H1 (cell line): ENCODE measurements at regions not wholly inside any gene's neighbourhood (a gene's known extent, or its start where the extent isn't known, plus 50 kb on each side); places are given as distances from the start of the nearest gene placed in this dataset.

Source experiments
- CTCF ChIA-PET: fragments of 300-600 bp; sonication (Branson Sonifier 250); formaldehyde crosslinking; loops from one replicate; lab custom pipeline; 2021; ENCODE audit not compliant: partially characterized antibody; lab: Charles Lee
- POLR2A ChIA-PET: fragments of 300-600 bp; sonication (Branson Sonifier 250); formaldehyde crosslinking; loops from one replicate; lab custom pipeline; 2021; ENCODE audit warnings: inconsistent platforms; ENCODE audit not compliant: partially characterized antibody; lab: Charles Lee
- DNase-seq, 2 experiments: peaks; one replicate each; pipeline versions ENCODE4 v3.0.0 to v3.0.0-alpha.2; 2010 to 2022; ENCODE audit warnings: low spot score in 2 of 2, low read depth in 1 of 2, mixed read lengths in 1 of 2
- FAIRE-seq: peaks from 2 replicates; lab custom pipeline; 2011; peaks lifted over from hg19 to GRCh38; lab: Jason Lieb, UNC
- H2AFZ ChIP-seq: 2 replicates; pipeline ENCODE4 v1.8.1; 2012; ENCODE audit warnings: low read length, inconsistent platforms
- H2AK5ac ChIP-seq: 2 replicates; pipeline ENCODE4 v1.6.1; 2013; ENCODE audit warnings: low read depth, low read length
- H2BK120ac ChIP-seq: replicated peaks from 2 replicates; pipeline ENCODE3; 2013; ENCODE audit warnings: low read depth, low read length, inconsistent platforms
- H2BK12ac ChIP-seq: 2 replicates; pipeline ENCODE4 v1.6.1; 2013; ENCODE audit warnings: low read depth, low read length
- H2BK15ac ChIP-seq: 2 replicates; pipeline ENCODE4 v1.6.1; 2013; ENCODE audit warnings: low read length
- H2BK20ac ChIP-seq: 2 replicates; pipeline ENCODE4 v1.6.1; 2013; ENCODE audit warnings: low read length
- H2BK5ac ChIP-seq: 2 replicates; pipeline ENCODE4 v1.6.1; 2013; ENCODE audit warnings: low read depth, low read length
- H3K14ac ChIP-seq: 2 replicates; pipeline ENCODE4 v1.6.1; 2013; ENCODE audit warnings: inconsistent platforms; ENCODE audit not compliant: insufficient read length
- H3K18ac ChIP-seq: 2 replicates; pipeline ENCODE4 v1.6.1; 2013; ENCODE audit warnings: low read length; ENCODE audit errors: extremely low read depth
- H3K23ac ChIP-seq: 2 replicates; pipeline ENCODE4 v1.6.1; 2013; ENCODE audit warnings: inconsistent platforms; ENCODE audit not compliant: insufficient read length
- H3K23me2 ChIP-seq: 2 replicates; pipeline ENCODE4 v1.6.1; 2013; ENCODE audit warnings: low read depth, low read length
- H3K27ac ChIP-seq: 2 replicates; pipeline ENCODE4 v1.6.1; 2011; ENCODE audit warnings: low read depth, low read length, inconsistent platforms
- H3K27me3 ChIP-seq, 4 experiments: replicated peaks in 1 of 4; 1 replicate in 1 of 4; 2 replicates in 3 of 4; pipeline versions ENCODE4 v1.6.1 to v1.8.1; 2011 to 2013; ENCODE audit warnings: low read length in 3 of 4, mild to moderate bottlenecking in 3 of 4, inconsistent platforms in 2 of 4, mixed read lengths in 2 of 4, moderate library complexity in 1 of 4; ENCODE audit not compliant: control insufficient read depth in 3 of 4, insufficient read depth in 3 of 4; ENCODE audit errors: extremely low read depth in 1 of 4
- H3K36me3 ChIP-seq, 4 experiments: 2 replicates each; pipeline versions ENCODE4 v1.6.1 to v1.8.1; 2011 to 2013; ENCODE audit warnings: mild to moderate bottlenecking in 4 of 4, low read length in 3 of 4, moderate library complexity in 2 of 4, control low read depth in 1 of 4, inconsistent platforms in 1 of 4; ENCODE audit not compliant: insufficient read depth in 4 of 4, control insufficient read depth in 2 of 4
- H3K4ac ChIP-seq: replicated peaks from 2 replicates; pipeline ENCODE3; 2013; ENCODE audit warnings: low read length, low read depth, mixed read lengths, inconsistent platforms; ENCODE audit not compliant: insufficient read length
- H3K4me1 ChIP-seq, 4 experiments: replicated peaks in 1 of 4; 1 replicate in 1 of 4; 2 replicates in 3 of 4; pipeline versions ENCODE4 v1.6.1 to v1.8.1; 2011 to 2013; ENCODE audit warnings: low read length in 3 of 4, inconsistent platforms in 2 of 4, mixed read lengths in 1 of 4; ENCODE audit not compliant: insufficient read depth in 4 of 4, control insufficient read depth in 3 of 4
- H3K4me2 ChIP-seq, 2 experiments: 2 replicates each; pipeline versions ENCODE4 v1.6.1 to v1.8.1; 2011 to 2013; ENCODE audit warnings: low read depth in 2 of 2, low read length in 2 of 2, control low read depth in 1 of 2, inconsistent platforms in 1 of 2, mild to moderate bottlenecking in 1 of 2; ENCODE audit not compliant: insufficient read depth in 1 of 2
- H3K4me3 ChIP-seq, 4 experiments: fragments of 200-600, 300-600 bp in 1 of 4; sonication (generic), shearing (Covaris generic), sonication (Bioruptor Twin) in 1 of 4; 2 replicates each; pipeline versions ENCODE4 v1.5.1 to v1.8.1; 2011 to 2016; ENCODE audit warnings: low read length in 4 of 4, low read depth in 3 of 4, control low read depth in 2 of 4, inconsistent platforms in 2 of 4, mild to moderate bottlenecking in 2 of 4, mixed read lengths in 1 of 4, moderate library complexity in 1 of 4; ENCODE audit not compliant: insufficient read depth in 2 of 4; ENCODE audit errors: extremely low read depth in 1 of 4
- H3K56ac ChIP-seq: replicated peaks from 2 replicates; pipeline ENCODE3; 2013; ENCODE audit warnings: low read depth, mild to moderate bottlenecking, mixed read lengths, low read length, inconsistent platforms; ENCODE audit not compliant: insufficient read length
- H3K79me1 ChIP-seq: 2 replicates; pipeline ENCODE4 v1.6.1; 2013; ENCODE audit warnings: low read depth, low read length, control low read depth
- H3K79me2 ChIP-seq, 2 experiments: 2 replicates each; pipeline versions ENCODE4 v1.6.1 to v1.8.1; 2012 to 2013; ENCODE audit warnings: low read length in 2 of 2, mild to moderate bottlenecking in 2 of 2, inconsistent platforms in 1 of 2; ENCODE audit not compliant: insufficient read depth in 2 of 2, control insufficient read depth in 1 of 2
- H3K9ac ChIP-seq, 4 experiments: replicated peaks in 1 of 4; 1 replicate in 1 of 4; 2 replicates in 3 of 4; pipeline versions ENCODE4 v1.6.1 to v1.8.1; 2011 to 2013; ENCODE audit warnings: low read depth in 3 of 4, low read length in 3 of 4, control low read depth in 2 of 4, mild to moderate bottlenecking in 2 of 4, moderate library complexity in 2 of 4, inconsistent platforms in 1 of 4; ENCODE audit errors: extremely low read depth in 1 of 4
- H3K9me3 ChIP-seq, 2 experiments: 2 replicates each; pipeline versions ENCODE4 v1.6.1 to v1.8.1; 2012 to 2013; ENCODE audit warnings: mild to moderate bottlenecking in 2 of 2, moderate library complexity in 2 of 2, control low read depth in 1 of 2, inconsistent platforms in 1 of 2, low read depth in 1 of 2, low read length in 1 of 2, mixed read lengths in 1 of 2; ENCODE audit not compliant: insufficient read depth in 2 of 2
- H4K20me1 ChIP-seq, 2 experiments: replicated peaks in 1 of 2; 2 replicates each; pipeline versions ENCODE3 to v1.8.1; 2011 to 2013; ENCODE audit warnings: inconsistent platforms in 2 of 2, low read length in 2 of 2, mild to moderate bottlenecking in 1 of 2; ENCODE audit not compliant: insufficient read depth in 2 of 2, control insufficient read depth in 1 of 2
- H4K5ac ChIP-seq: 2 replicates; pipeline ENCODE4 v1.6.1; 2013; ENCODE audit warnings: low read length, low read depth, mixed read lengths, inconsistent platforms; ENCODE audit not compliant: insufficient read length
- H4K8ac ChIP-seq: 2 replicates; pipeline ENCODE4 v1.8.0; 2013; ENCODE audit warnings: mild to moderate bottlenecking, moderate library complexity, low read length, inconsistent platforms; ENCODE audit not compliant: insufficient read depth; ENCODE audit errors: extremely low read depth
- H4K91ac ChIP-seq: replicated peaks from 2 replicates; pipeline ENCODE3; 2013; ENCODE audit warnings: low read length, mixed read lengths, inconsistent platforms; ENCODE audit not compliant: insufficient read length
- ASH2L ChIP-seq: fragments of 200-600, 300-600 bp; sonication (generic); IDR thresholded peaks from one replicate; pipeline ENCODE4 v1.7.1; 2017; ENCODE audit warnings: low read length
- BCL11A ChIP-seq, 2 experiments: IDR thresholded peaks; one replicate each; pipeline ENCODE4 v1.6.1; 2011; ENCODE audit warnings: low read depth in 2 of 2, low read length in 2 of 2, mild to moderate bottlenecking in 2 of 2
- EP300 ChIP-seq, 2 experiments: IDR thresholded peaks; 1 replicate in 1 of 2; 2 replicates in 1 of 2; pipeline ENCODE4 v1.6.1; 2011 to 2012; ENCODE audit warnings: low read depth in 2 of 2, low read length in 2 of 2, mild to moderate bottlenecking in 2 of 2, borderline replicate concordance in 1 of 2, inconsistent platforms in 1 of 2, moderate library complexity in 1 of 2
- HDAC6 ChIP-seq: IDR thresholded peaks from one replicate; pipeline ENCODE4 v1.7.1; 2012; ENCODE audit warnings: low read depth, mild to moderate bottlenecking, inconsistent platforms, low read length, moderate library complexity
- NRF1 ChIP-seq: IDR thresholded peaks from 2 replicates; pipeline ENCODE4 v1.6.1; 2011; ENCODE audit warnings: mild to moderate bottlenecking, low read depth, low read length, improper control_type of control experiment
- WGBS, 2 experiments: shearing (Covaris generic) in 1 of 2; methylation state at CpG; one replicate each; pipeline versions ENCODE4 v1.1.6 to v1.1.7; 2013 to 2015; ENCODE audit warnings: low lambda C conversion rate in 2 of 2, mixed read lengths in 2 of 2, inconsistent platforms in 1 of 2, low coverage in 1 of 2, missing lambda C conversion rate in 1 of 2; ENCODE audit not compliant: insufficient replicate concordance in 2 of 2, insufficient coverage in 1 of 2, insufficient read length in 1 of 2; ENCODE audit errors: extremely low coverage in 1 of 2, missing lambda C conversion rate in 1 of 2; 5-methylcytosine and 5-hydroxymethylcytosine counted together
- TF ChIP-seq, protein P1 (sequence below): IDR thresholded peaks from 2 replicates; pipeline ENCODE4 v1.6.1; 2012; ENCODE audit warnings: inconsistent platforms
- TF ChIP-seq, protein P2 (sequence below): IDR thresholded peaks from 2 replicates; pipeline ENCODE4 v1.6.1; 2012; ENCODE audit warnings: low read length, inconsistent platforms

GRCh38 chr16:14384745-14385144, 245.3 kb downstream of the PARN start:
- Histone ChIP-seq H2BK20ac (no peak overlapping the region), H3K56ac (no peak overlapping the region), H3K9ac (no peak overlapping the region), H3K4me1 (no peaks in the 10 kb centered on the region), H3K18ac (no peak overlapping the region), H3K27ac (no peak overlapping the region), H3K23ac (no peak overlapping the region), H3K23me2 (no peaks in the 10 kb centered on the region; the same call in 1 of the 2 replicates), H2BK5ac (no peak overlapping the region), H2AFZ (no peak overlapping the region), H3K9me3 (no peaks in the 10 kb centered on the region), H3K36me3 (no peaks in the 10 kb centered on the region), H3K79me2 (no peaks in the 10 kb centered on the region), H3K27me3 (no peaks in the 10 kb centered on the region), H2BK120ac (no peak overlapping the region), H3K79me1 (no peaks in the 10 kb centered on the region), H2BK15ac (no peak overlapping the region), H4K5ac (no peak overlapping the region), H2BK12ac (no peak overlapping the region), H2AK5ac (no peak overlapping the region), H4K91ac (no peak overlapping the region), H3K4me2 (no peak overlapping the region), H3K4ac (no peak overlapping the region), H3K14ac (no peak overlapping the region), H4K8ac (no peak overlapping the region), H3K4me3 (no peak overlapping the region)
- WGBS, 2 experiments, result 97% methylated on average over 6 of the region's 6 CpGs; no CpG with 5 or more reads in 1 of the 2 experiments
- ChIA-PET CTCF (interaction anchor here (1.2 kb wide), 1 partner anchor 194 kb away, joined by 3 read pairs; no protein-coding TSS in a partner anchor), POLR2A (no interaction called here)
- no peak for FAIRE-seq
- no peak for DNase-seq
- TF ChIP-seq EP300 (IDR thresholded peaks at IDR 0.05; ENCODE audit: borderline replicate concordance in 1 of 2, low read depth in 2 of 2, low read length in 2 of 2) (no peak), HDAC6 (no peak), ASH2L (no peak), NRF1 (no peak), BCL11A (IDR thresholded peaks at IDR 0.05; ENCODE audit: low read depth in 2 of 2, low read length in 2 of 2) (no peak)
- TF ChIP-seq, protein P1, sequence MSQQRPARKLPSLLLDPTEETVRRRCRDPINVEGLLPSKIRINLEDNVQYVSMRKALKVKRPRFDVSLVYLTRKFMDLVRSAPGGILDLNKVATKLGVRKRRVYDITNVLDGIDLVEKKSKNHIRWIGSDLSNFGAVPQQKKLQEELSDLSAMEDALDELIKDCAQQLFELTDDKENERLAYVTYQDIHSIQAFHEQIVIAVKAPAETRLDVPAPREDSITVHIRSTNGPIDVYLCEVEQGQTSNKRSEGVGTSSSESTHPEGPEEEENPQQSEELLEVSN, result no peak
- TF ChIP-seq, protein P2, sequence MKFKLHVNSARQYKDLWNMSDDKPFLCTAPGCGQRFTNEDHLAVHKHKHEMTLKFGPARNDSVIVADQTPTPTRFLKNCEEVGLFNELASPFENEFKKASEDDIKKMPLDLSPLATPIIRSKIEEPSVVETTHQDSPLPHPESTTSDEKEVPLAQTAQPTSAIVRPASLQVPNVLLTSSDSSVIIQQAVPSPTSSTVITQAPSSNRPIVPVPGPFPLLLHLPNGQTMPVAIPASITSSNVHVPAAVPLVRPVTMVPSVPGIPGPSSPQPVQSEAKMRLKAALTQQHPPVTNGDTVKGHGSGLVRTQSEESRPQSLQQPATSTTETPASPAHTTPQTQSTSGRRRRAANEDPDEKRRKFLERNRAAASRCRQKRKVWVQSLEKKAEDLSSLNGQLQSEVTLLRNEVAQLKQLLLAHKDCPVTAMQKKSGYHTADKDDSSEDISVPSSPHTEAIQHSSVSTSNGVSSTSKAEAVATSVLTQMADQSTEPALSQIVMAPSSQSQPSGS, result no peak
- TF ChIP-seq, all 59 proteins: peak for 0
- no peaks in the 10 kb centered on the region for H4K20me1 ChIP-seq
